HG02840 (cell line): ENCODE measurements at regions not wholly inside any gene's neighbourhood (a gene's known extent, or its start where the extent isn't known, plus 50 kb on each side); places are given as distances from the start of the nearest gene placed in this dataset.
"Not testable (repeated sequence)": the region's sequence is repeated elsewhere in the genome, so short reads cannot be mapped to it uniquely, and the experiment has no call there.

ENCODE experiments used
- ATAC-seq: cut with Tn5 transposase; IDR thresholded peaks from one replicate; pipeline ENCODE4 v1.9.1; 2021; ENCODE audit warnings: mild to moderate bottlenecking, moderate library complexity, moderate number of reproducible peaks; ENCODE audit not compliant: unreplicated experiment, low FRiP score

DNA sequence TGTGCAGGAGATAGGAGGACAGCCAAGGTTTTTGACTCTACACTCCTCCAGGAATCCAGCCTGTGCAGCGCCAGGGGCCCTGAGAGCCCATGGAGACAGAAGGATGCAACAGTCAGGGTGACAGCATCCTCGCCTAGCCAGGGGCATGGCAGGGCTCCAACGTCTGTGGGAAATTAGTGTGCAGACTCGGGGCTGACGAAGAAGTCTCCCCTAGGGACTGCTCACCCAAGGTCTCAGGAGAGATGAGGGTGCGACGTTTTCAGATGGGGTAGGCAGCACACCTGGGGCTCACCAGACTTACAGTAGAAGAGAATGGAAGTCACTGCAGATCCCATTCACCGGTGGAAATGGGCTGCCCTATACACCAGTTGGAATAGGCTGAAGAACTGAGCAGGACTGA lies 241.7 kb downstream of the SETD4 start:
- ATAC-seq: no peak

DNA sequence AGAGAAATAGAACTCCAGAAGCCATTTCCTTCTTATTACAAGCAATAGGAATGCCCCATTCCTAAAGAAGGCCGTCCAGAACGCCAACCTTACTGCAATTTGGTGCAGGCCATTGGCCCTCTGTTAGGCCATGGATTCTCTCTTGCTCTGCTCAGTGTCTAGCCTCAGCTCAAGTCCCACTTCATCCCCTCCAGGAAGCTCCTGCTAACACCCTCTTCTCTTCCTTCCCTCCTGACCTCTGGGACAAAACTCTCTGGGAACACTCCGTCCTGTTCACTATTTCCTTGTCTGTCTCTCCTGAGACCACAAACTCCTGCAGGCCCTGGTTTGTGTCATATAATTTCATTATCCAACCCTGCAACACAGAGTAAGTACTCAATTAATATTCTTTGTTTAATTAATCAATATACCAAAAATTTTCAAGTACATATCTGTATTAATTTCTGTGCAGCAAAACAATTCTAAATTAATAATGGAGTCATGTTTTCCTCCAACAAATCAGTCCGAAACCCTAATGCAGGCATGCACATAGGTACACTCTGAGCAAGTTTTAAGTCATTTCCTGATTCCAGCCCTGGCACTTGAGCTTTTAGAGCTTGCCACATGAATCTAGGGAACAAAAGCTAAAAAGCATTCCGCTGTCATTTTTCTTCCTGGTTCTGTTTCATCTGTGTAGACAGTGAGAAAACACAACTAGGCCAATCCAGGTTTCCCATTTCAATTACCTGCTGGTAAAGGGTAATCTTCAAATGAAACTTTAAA lies 245.3 kb downstream of the SETD4 start:
- ATAC-seq: no peak

DNA sequence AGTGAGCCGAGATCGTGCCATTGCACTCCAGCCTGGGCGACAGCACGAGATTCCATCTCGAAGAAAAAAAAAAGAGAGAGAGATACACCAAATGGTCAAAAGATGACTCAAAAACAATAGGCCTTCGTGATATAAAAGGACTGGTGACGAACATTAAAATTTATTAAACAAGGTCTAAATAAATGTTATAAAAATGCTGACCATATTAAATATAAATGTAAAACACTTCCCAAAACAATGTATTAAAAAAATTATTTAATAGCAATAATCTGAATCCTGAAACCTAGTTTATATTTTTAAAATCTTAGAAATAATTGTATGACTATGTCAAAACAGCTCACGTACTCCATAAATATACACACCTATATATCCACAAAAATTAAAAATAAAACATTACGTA lies 247.6 kb downstream of the SETD4 start:
- ATAC-seq: no peak

DNA sequence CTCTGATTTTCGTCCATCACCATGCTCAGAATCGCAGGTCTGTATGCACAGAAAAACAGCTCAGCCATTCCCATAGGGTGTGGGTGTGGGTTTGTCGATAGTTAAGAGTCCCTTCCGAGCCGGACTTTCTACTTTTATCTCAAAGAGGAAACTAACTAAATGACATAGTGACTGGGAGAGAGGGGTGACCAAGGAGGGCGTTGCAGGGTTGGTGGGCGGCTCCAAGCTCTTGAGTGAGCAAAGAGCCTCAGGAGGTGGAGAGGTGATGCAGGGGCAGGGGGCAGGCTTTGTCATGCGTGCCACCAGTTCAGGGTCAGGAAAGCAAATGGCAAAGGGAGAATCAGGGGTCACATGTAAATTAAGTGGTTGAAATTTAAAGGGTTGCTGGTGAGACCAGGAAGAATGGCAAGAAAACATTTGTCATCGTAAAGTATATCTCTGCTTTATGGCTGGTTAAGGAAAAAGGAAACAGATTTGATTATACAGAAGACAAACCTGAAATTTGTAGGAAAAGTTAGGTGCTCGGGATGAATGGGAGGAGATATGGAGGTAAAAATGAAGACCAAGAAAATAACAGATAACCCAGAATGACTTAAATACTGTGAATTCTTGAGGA lies 249.0 kb downstream of the SETD4 start:
- ATAC-seq: no peak

DNA sequence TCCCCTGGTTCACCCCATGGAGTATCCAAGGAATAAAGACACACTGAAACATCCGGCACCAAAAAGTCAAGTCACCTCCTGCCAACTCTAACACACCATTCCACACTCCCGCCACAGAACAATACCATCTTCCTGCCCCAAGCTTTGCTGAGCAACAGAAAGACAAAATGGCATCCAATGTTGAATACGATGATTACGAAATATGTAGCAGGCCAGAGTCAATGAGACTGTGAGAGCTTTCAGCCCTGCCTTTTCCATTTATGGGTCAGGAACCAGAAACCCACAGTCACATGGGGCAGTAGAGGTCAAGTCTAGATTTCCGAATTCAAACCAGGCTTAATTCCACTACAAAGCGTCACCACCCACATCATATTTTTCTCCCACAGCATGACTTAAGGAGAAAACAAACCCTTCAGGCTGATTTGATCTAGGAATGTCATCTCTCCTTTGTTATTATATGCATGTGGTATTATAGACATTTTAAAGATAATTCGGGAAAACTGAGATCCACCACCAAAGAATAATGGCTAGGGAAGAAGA lies 249.8 kb downstream of the SETD4 start:
- ATAC-seq: no peak

DNA sequence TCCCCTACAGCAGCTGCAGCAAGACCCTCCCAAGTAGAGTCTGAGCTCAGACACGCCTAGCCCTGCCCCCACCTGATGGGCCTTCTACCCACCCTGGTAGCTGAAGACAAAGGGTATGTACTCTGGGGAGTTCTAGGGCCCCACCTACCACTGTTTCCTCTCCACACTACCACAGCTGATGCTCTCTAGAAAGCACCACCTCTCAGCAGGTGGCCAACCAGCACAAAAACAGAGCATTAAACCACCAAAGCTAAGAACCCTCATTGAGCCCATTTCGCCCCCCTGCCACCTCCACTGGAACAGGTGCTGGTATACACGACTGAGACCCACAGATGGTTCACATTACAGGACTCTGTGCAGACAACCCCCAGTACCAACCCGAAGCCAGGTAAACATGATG lies 258.9 kb downstream of the SETD4 start:
- ATAC-seq: no peak

DNA sequence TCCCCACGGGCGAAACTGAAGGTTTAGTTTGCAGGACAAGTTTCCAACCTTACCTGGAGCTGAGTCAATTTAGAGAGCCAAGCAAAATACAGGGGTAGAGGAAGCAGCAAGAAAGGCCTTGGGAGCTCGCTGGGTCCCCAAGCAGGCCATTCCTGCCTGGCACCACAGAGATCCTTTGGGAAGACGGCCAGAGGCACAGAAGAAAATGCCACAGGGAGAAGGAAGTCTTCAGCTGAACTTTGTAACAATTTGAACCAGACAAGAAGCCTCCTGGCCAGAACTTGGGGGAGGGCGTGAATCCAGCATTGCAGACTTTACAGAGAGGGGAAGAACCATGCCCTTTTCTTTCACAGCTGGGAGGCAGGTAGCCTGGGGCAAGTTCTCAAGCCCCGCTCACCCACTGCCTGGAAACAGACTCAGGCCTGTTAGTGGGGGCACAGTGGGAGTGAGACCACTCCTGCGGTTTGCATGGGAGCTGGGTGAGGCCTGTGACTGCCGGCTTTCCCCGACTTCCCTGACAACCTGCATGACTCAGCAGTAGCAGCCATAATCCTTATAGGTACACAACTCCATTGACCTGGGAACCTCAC lies 259.4 kb downstream of the SETD4 start:
- ATAC-seq: not testable (repeated sequence)

DNA sequence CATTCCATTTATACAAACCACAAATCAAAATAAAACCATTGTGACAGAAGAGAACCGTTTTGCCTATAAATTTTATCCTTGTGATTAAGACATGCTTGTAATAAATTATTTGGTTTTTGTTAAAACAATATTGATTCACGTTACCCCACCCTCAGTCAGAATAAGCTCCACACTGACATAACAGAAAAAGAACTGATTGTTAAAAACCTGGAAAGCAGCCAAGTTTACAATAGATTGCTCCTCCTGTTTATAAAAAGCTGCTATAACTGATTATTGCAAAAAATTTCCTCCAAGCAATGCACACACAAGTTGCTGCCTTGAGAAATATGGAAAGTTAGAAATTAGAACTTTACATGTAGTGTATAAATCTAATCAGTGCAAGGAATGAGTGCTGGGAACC lies 263.5 kb downstream of the SETD4 start:
- ATAC-seq: no peak

DNA sequence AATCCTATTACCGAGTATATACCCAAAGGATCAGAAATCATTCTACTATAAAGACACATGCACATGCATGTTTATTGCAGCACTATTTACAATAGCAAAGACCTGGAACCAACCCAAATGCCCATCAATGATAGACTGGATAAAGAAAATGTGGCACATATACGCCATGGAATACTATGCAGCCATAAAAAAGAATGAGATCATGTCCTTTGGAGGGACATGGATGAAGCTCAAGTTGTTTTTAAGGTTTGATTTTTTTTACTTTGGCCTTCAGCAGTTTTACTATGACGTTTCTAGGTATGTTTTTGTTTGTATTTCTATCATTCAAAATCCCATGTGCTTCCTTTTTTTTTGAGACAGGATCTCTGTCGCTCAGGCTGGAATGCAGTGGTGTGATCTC lies 265.8 kb downstream of the SETD4 start:
- not testable (repeated sequence) for ATAC-seq

DNA sequence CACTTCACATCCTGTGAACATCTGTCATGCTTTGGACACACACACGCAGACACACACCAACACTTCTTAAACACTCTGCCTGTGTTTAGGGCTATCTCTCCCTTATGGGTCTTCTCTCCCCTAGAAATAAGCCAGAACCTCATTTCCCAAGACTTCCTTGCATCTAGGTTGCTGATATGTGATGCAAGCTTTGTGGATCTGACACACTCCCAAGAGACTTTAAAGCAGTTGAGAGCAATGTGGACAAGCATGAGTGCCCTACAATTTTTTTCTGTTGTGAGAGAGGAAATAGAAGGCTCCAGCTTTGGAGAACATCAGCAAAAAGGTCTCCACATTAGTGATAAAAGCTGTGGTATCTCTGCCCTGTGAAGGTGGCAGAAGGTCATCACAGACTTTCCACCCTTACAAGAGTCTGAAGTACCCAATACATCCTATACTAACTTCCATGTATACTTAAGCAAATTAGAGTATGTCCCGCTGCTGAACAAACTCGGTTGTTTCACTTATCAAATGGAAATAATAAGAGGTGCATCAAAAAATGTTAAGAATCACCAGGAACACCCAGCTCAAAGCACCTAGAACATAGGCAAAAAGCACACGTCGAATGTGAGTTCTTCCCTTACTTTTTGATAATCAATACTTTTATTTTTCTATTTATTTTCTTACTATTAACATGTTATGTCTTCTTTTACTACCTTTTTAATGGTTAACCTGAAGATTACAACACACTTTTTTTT lies 267.6 kb downstream of the SETD4 start:
- no peak for ATAC-seq

DNA sequence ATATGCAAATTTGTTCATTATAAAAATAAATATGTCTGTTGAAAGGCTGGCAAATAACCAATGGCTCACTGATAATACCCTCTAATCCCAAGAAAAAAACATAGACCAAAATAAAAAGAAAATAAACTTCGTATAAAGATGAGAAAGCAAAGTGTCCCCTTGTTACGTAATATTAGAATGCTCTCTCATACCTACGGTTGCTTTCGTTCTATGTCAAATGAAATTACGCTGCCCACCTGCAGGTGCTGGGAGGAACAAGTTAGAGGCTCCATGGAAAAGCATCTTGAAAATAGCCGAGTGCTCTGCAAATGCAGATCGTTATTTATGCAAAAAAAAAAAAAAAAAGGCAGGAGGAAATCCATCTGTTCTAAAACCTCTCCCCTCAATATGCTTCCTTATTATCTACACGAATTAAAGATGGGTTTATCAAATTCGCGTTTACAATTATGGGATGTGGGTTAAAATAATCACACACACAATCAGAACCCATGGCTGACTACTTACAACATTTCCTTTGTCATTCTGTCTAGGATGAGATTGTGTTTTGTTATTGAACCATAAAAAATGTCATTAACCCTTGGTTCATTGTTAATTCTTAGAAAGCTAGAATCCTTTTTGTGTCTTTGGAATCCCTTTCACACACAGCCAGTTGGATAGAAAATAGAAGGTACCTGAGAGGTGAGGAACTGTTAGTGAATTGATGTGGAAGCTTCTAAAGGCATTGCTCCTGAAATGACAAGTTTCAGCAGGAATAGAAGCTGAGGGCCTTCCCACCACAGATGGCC lies 268.6 kb downstream of the SETD4 start:
- ATAC-seq: no peak

DNA sequence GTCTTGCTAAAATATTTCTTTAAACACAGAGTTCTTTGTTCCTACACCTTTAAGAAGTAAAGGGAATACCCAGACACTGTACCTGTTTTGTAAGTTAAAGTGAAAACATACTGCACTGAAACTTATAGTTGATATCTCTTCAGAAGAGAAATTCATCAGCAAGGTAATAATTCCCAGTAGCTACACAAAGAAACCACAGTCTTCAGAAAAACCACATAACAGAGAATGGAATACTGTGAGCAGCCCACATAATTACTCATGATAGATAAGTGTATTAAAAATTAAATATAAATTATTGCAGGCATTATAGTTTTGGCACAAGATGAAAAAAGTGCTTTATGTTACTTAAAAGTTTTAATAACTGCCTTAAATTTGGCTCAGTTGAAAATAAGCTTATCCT lies 276.6 kb downstream of the SETD4 start:
- ATAC-seq: no peak

DNA sequence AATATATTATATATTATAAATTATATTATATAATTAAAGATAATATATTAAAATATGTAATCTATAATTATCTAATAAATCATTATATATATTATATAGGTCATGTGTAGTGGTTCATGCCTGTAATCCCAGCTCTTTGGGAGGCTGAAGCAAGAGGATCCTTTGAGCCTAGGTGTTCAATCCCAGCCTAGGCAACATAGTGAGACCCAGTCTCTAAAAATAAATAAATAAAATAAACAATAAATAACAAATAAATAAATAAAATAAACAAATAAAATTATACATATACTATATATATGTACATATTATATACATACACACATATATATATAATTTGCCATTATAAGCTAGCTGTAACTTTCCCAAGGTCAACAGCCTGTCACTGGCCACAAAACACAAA lies 277.7 kb downstream of the SETD4 start:
- no peak for ATAC-seq

DNA sequence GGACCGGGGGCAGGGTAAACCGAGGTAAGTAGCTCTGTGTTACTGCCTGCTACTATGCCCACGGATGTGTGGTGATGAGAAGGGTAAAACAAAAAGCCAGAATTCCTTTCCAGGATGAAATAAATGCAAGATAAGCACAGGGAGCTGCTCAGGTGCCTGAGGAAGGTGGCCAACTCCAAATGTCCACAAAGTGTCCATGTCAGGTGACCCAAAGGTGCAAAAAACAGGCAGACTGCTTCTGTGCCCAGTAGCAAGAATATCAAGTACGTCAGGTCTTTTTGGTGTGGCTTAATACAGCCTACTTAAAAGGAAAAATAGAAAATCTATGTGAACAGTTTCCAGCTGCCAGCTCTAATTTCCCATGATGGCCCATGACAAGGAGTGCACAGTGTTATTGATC lies 279.3 kb downstream of the SETD4 start:
- no peak for ATAC-seq

DNA sequence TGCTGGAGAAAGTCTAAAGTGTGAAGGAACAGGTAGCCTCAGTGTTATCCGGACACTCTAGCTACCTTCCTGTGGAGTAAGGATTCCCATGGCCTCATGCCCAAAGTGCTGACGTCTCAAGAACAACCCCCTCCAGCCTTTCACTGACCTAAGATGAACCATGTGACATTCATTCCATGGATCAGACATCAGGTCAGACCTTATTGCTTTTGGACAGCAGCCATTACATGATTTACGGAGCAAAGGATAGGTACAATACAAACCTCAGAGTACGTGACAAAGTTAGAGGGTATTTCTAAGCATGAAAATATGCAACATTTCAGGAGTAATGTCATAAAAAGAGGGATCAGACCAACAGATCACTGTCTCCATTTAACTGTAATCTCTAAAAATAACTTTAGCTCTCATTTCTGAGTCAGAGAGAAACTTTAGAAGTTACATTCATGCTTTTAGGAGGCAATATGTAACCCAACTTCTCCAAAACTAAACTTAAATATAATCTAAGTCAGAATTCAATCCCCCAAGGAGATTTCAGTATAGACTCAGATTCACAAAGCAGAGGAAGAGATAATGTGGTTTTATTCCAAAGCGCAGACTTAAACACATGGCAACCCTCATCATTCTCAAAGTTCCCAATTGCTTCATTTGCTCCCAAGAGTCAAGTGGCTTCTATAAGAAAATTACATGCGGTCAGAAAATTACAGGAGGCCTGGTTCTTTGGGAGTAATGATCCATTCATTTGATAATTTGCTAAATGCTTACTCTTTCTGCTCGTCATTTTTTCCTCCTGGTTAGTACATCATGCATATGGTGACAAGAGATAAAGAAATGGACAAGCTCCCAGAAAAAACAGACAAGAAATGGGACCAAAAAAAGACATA lies 280.4 kb downstream of the SETD4 start:
- ATAC-seq: no peak

DNA sequence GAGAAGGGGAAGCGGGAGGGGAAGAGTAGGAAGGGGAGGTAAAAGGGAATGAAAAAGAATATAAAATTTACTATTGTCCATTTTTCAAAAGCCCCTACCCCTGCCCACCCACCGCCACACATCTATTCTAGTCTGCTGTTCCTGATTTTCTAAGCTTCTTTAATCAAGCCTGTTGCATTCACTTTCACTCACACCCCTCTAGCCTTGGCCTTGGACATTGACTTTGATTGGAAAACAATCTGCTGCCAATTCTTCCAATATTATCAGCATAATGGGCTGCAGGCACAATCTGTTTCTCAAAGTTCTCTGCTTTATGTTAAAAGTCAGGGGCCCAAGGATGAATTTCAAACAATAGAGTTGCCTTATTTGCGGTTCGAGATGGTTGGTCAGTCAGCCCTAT lies 281.2 kb downstream of the SETD4 start:
- ATAC-seq: no peak

DNA sequence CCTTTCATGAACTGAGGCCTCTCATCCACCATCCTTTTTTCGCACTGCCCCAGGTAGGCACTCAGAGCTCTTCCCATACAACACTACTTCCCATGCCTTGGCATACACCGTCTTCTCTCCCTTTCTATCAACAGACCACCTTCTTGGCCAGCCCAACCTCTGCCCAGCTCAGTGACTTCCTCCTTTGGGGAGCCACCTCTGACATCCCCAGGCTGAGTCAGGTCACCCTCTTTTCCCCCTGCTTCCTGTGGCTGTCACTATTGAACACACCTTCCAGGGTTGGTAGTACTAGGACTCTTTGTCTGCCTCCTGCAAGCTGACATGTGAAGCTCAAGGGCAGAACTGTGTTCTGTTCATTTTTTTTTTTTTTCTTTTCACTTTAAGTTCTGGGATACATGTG lies 283.2 kb downstream of the SETD4 start:
- no peak for ATAC-seq

DNA sequence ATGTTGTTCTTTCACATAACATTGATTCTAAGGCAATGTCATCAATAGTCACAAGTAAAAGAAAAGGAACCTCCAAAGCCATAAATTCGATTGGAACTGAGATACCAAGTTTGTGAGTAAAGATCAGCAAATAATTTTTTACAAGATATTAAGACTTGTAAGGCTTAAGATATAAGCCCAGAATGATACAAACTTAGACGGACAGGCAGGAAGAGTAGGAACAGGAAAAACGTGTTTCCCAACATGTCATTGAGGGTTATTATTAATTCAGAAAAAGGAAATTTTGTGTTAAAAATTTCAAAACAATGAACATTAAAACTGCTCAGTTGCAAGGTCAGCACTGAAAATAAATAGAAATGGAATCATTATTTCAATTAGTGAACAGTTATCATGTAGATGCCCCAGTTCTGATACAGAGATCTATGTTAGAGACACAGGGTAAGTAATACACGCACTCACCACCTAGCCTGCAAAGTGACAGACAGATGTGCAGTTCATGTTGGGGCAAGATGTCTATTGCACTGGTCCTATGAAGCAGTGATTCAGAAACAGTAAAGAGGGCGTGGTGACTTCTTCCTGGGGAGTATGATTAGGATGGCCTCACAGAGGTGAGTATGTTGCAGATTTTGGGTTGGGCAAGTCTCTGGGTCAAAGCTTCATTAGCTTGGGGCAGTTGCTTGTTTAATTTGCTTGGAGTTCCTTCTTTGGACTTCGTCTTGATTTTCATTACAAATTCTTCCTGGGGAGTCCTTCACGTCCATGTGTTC lies 284.4 kb downstream of the SETD4 start:
- ATAC-seq: no peak
